ENCODE measurements at regions not wholly inside any gene's neighbourhood (a gene's known extent, or its start where the extent isn't known, plus 50 kb on each side); places are given as distances from the start of the nearest gene placed in this dataset.

DNA sequence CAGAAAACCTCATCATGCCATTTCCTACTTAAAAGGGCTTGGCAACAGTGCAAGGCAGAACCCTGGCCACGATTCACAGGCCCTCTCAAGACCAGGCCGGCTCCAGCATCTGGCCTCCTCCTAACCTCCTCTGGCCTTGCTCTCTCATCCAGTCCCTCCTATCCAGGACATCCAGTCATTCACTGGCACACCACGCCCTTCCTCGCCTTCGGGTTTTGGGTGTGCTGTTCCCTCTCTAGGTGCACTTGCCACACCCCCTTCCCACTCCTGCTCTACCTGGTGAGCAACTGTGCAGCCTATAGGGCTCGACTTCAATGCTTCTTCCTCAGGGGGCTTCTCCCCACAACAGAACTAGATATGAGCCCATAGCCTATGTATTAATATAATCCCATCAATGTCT, 317.1 kb downstream of the ARRDC4 start:
- H3K36me3 ChIP-seq (replicated peaks in 1 of 2; ENCODE audit: control extremely low read depth in 1 of 2, control insufficient read depth in 1 of 2, extremely low read depth in 1 of 2, insufficient read depth in 2 of 2, low read length in 1 of 2): no peaks in the 10 kb centered on the region
- ChIA-PET CTCF (no interaction called here), POLR2A (no interaction called here)
- peaks cover 0 to 5% (median 0%) of the 10 kb centered on the region in 4 experiments for H3K27me3 ChIP-seq (replicated peaks in 1 of 4; ENCODE audit: control extremely low read depth in 1 of 4, control insufficient read depth in 3 of 4, insufficient read depth in 4 of 4, low read length in 3 of 4)
- Mint-ChIP-seq H3K4me3 (no peak overlapping the region), H3K4me1 (peaks cover 3% of the 10 kb centered on the region), H3K27me3 (peaks cover 2% of the 10 kb centered on the region), H3K27ac (no peak overlapping the region), H3K9me3 (ENCODE audit: insufficient read depth) (no peaks in the 10 kb centered on the region)
- no peaks in the 10 kb centered on the region for H4K20me1 ChIP-seq (ENCODE audit: control insufficient read depth, insufficient read depth, low read length, poor library complexity, severe bottlenecking)
- H3K4me3 ChIP-seq (ENCODE audit: control extremely low read depth in 1 of 5, extremely low read depth in 1 of 5, insufficient read depth in 1 of 5, low read depth in 2 of 5, low read length in 4 of 5): no peak overlapping the region
- TF ChIP-seq EZH2 (IDR thresholded peaks at IDR 0.05; ENCODE audit: borderline replicate concordance, insufficient read depth, low read depth, low read length, poor library complexity, severe bottlenecking): no peak
- no peak for TF ChIP-seq CTCF (IDR thresholded peaks at IDR 0.05)
- no peaks in the 10 kb centered on the region for H3K4me1 ChIP-seq (ENCODE audit: control insufficient read depth in 2 of 2, insufficient read depth in 2 of 2, low read length in 2 of 2)
- no peaks in the 10 kb centered on the region for H3K79me2 ChIP-seq (ENCODE audit: control insufficient read depth, insufficient read depth, low read length)
- ATAC-seq (ENCODE audit: low read depth): no peak
- H3K27ac ChIP-seq (ENCODE audit: low read length in 2 of 2): no peak overlapping the region
- peaks cover 0 to 18% (median 0%) of the 10 kb centered on the region in 3 donors for H3K9me3 ChIP-seq (ENCODE audit: control extremely low read depth in 1 of 3, control insufficient read depth in 2 of 3, insufficient read depth in 1 of 3, low read length in 2 of 3)
- DNase-seq: no peak
- no peak overlapping the region for H3K9ac ChIP-seq (ENCODE audit: low read length)
- H3K4me2 ChIP-seq (replicated peaks; ENCODE audit: low read depth, low read length, poor library complexity, severe bottlenecking): no peak overlapping the region
- intact Hi-C loops (cut with micrococcal nuclease): no loop called here
- no peak overlapping the region for H2AFZ ChIP-seq (ENCODE audit: insufficient read depth, low read depth, low read length, poor library complexity, severe bottlenecking)
- WGBS (ENCODE audit: insufficient coverage): 80% methylated on average over 6 of the region's 6 CpGs

GRCh38 chr15:98280284-98280975, 319.9 kb downstream of the ARRDC4 start:
- no peak overlapping the region for H3K4me2 ChIP-seq (replicated peaks; ENCODE audit: low read depth, low read length, poor library complexity, severe bottlenecking)
- 73% methylated on average over 4 of the region's 15 CpGs for WGBS (ENCODE audit: insufficient coverage)
- CTCF ChIA-PET: no interaction called here

More at GRCh38 chr15:98280284-98280975, 319.9 kb downstream of the ARRDC4 start:
- H3K36me3 ChIP-seq (replicated peaks in 1 of 2; ENCODE audit: control extremely low read depth in 1 of 2, control insufficient read depth in 1 of 2, extremely low read depth in 1 of 2, insufficient read depth in 2 of 2, low read length in 1 of 2): no peaks in the 10 kb centered on the region
- DNase-seq (no peak), ATAC-seq (ENCODE audit: low read depth) (no peak)
- POLR2A ChIA-PET: no interaction called here
- no peak overlapping the region for H3K9ac ChIP-seq (ENCODE audit: low read length)
- H3K9me3 ChIP-seq (ENCODE audit: control extremely low read depth in 1 of 3, control insufficient read depth in 2 of 3, insufficient read depth in 1 of 3, low read length in 2 of 3): peaks cover 0 to 18% (median 0%) of the 10 kb centered on the region in 3 donors
- H3K27ac ChIP-seq (ENCODE audit: low read length in 2 of 2): no peak overlapping the region
- H3K79me2 ChIP-seq (ENCODE audit: control insufficient read depth, insufficient read depth, low read length): no peaks in the 10 kb centered on the region
- H4K20me1 ChIP-seq (ENCODE audit: control insufficient read depth, insufficient read depth, low read length, poor library complexity, severe bottlenecking): no peaks in the 10 kb centered on the region
- Mint-ChIP-seq H3K4me3 (no peak overlapping the region), H3K27me3 (peaks cover 10% of the 10 kb centered on the region), H3K4me1 (peaks cover 3% of the 10 kb centered on the region), H3K9me3 (ENCODE audit: insufficient read depth) (peaks cover 2% of the 10 kb centered on the region), H3K27ac (no peak overlapping the region)
- intact Hi-C loops (cut with micrococcal nuclease): no loop called here
- peaks cover 0 to 5% (median 0%) of the 10 kb centered on the region in 4 experiments for H3K27me3 ChIP-seq (replicated peaks in 1 of 4; ENCODE audit: control extremely low read depth in 1 of 4, control insufficient read depth in 3 of 4, insufficient read depth in 4 of 4, low read length in 3 of 4)
- H3K4me1 ChIP-seq (ENCODE audit: control insufficient read depth in 2 of 2, insufficient read depth in 2 of 2, low read length in 2 of 2): no peaks in the 10 kb centered on the region
- TF ChIP-seq CTCF (IDR thresholded peaks at IDR 0.05) (no peak), EZH2 (IDR thresholded peaks at IDR 0.05; ENCODE audit: borderline replicate concordance, insufficient read depth, low read depth, low read length, poor library complexity, severe bottlenecking) (no peak)
- no peak overlapping the region for H3K4me3 ChIP-seq (ENCODE audit: control extremely low read depth in 1 of 5, extremely low read depth in 1 of 5, insufficient read depth in 1 of 5, low read depth in 2 of 5, low read length in 4 of 5)
- H2AFZ ChIP-seq (ENCODE audit: insufficient read depth, low read depth, low read length, poor library complexity, severe bottlenecking): no peak overlapping the region
